H9 (cell line): ENCODE measurements at regions not wholly inside any gene's neighbourhood (a gene's known extent, or its start where the extent isn't known, plus 50 kb on each side); places are given as distances from the start of the nearest gene placed in this dataset.

Source experiments
- DNase-seq: peaks from one replicate; pipeline ENCODE4 v3.0.0-alpha.2; 2017
- H2AFZ ChIP-seq: one replicate; pipeline ENCODE4 v1.6.1; 2013; ENCODE audit warnings: mild to moderate bottlenecking, low read length, control low read depth, moderate library complexity
- H2AK5ac ChIP-seq: 2 replicates; pipeline ENCODE4 v1.6.1; 2013; ENCODE audit warnings: low read length, control low read depth, mixed read lengths; ENCODE audit not compliant: insufficient read length
- H2BK120ac ChIP-seq: one replicate; pipeline ENCODE4 v1.6.1; 2013; ENCODE audit warnings: low read depth, mild to moderate bottlenecking, low read length, control low read depth, inconsistent platforms; ENCODE audit not compliant: poor library complexity, severe bottlenecking
- H2BK12ac ChIP-seq: 2 replicates; pipeline ENCODE4 v1.6.1; 2013; ENCODE audit warnings: low read length, control low read depth, mixed read lengths, low read depth; ENCODE audit not compliant: insufficient read length
- H2BK15ac ChIP-seq: 2 replicates; pipeline ENCODE4 v1.6.1; 2013; ENCODE audit warnings: low read depth, low read length, control low read depth
- H2BK20ac ChIP-seq: one replicate; pipeline ENCODE4 v1.6.1; 2013; ENCODE audit warnings: low read depth, mild to moderate bottlenecking, low read length, control low read depth, inconsistent platforms; ENCODE audit not compliant: poor library complexity, severe bottlenecking
- H2BK5ac ChIP-seq: 2 replicates; pipeline ENCODE4 v1.6.1; 2013; ENCODE audit warnings: low read length, control low read depth, mixed read lengths; ENCODE audit not compliant: insufficient read length
- H3K14ac ChIP-seq: 2 replicates; pipeline ENCODE4 v1.6.1; 2013; ENCODE audit warnings: low read length, control low read depth; ENCODE audit not compliant: insufficient read depth
- H3K18ac ChIP-seq: 2 replicates; pipeline ENCODE4 v1.6.1; 2013; ENCODE audit warnings: low read depth, mild to moderate bottlenecking, mixed read lengths, low read length, control low read depth; ENCODE audit not compliant: insufficient read length
- H3K23ac ChIP-seq: 2 replicates; pipeline ENCODE4 v1.6.1; 2013; ENCODE audit warnings: low read length, control low read depth, mixed read lengths, low read depth; ENCODE audit not compliant: insufficient read length
- H3K23me2 ChIP-seq: 2 replicates; pipeline ENCODE4 v1.6.1; 2013; ENCODE audit warnings: low read depth, mild to moderate bottlenecking, mixed read lengths, low read length, control low read depth; ENCODE audit not compliant: insufficient read length, poor library complexity, severe bottlenecking
- H3K27ac ChIP-seq: 2 replicates; pipeline ENCODE4 v1.5.1; 2013; ENCODE audit warnings: low read length, control low read depth, mixed read lengths, low read depth; ENCODE audit not compliant: insufficient read length
- H3K27me3 ChIP-seq: 2 replicates; pipeline ENCODE4 v1.6.1; 2013; ENCODE audit warnings: low read length, control low read depth, inconsistent platforms; ENCODE audit not compliant: insufficient read depth
- H3K4ac ChIP-seq: 2 replicates; pipeline ENCODE4 v1.6.1; 2013; ENCODE audit warnings: low read depth, mild to moderate bottlenecking, control low read depth, inconsistent platforms, low read length, moderate library complexity
- H3K4me1 ChIP-seq: 2 replicates; pipeline ENCODE4 v1.6.1; 2013; ENCODE audit warnings: low read length, control low read depth, inconsistent platforms; ENCODE audit not compliant: insufficient read depth
- H3K4me2 ChIP-seq: 2 replicates; pipeline ENCODE4 v1.6.1; 2013; ENCODE audit warnings: low read length, control low read depth, mixed read lengths; ENCODE audit not compliant: insufficient read length, insufficient read depth
- H3K56ac ChIP-seq: 2 replicates; pipeline ENCODE4 v1.6.1; 2013; ENCODE audit warnings: low read depth, mild to moderate bottlenecking, mixed read lengths, low read length, control low read depth; ENCODE audit not compliant: insufficient read length
- H3K79me1 ChIP-seq: 2 replicates; pipeline ENCODE4 v1.6.1; 2013; ENCODE audit warnings: low read depth, mild to moderate bottlenecking, moderate library complexity, low read length, control low read depth, inconsistent platforms; ENCODE audit not compliant: insufficient read depth, poor library complexity, severe bottlenecking
- H3K79me2 ChIP-seq: 2 replicates; pipeline ENCODE4 v1.6.1; 2013; ENCODE audit warnings: low read length, control low read depth, inconsistent platforms; ENCODE audit not compliant: insufficient read depth
- H3K9ac ChIP-seq: 2 replicates; pipeline ENCODE4 v1.6.1; 2013; ENCODE audit warnings: low read length, control low read depth, mixed read lengths; ENCODE audit not compliant: insufficient read length; ENCODE audit errors: extremely low read depth
- H3K9me3 ChIP-seq: one replicate; pipeline ENCODE4 v1.6.1; 2013; ENCODE audit warnings: low read depth, low read length, inconsistent platforms; ENCODE audit not compliant: control insufficient read depth
- H3T11ph ChIP-seq: one replicate; pipeline ENCODE4 v1.6.1; 2013; ENCODE audit warnings: mild to moderate bottlenecking, low read length, control low read depth, inconsistent platforms
- H4K20me1 ChIP-seq: one replicate; pipeline ENCODE4 v1.6.1; 2013; ENCODE audit not compliant: control insufficient read depth, insufficient read length, insufficient read depth
- H4K5ac ChIP-seq: 2 replicates; pipeline ENCODE4 v1.6.1; 2013; ENCODE audit warnings: low read depth, mild to moderate bottlenecking, mixed read lengths, low read length, control low read depth; ENCODE audit not compliant: insufficient read length
- H4K8ac ChIP-seq: replicated peaks from 2 replicates; pipeline ENCODE4 v1.6.1; 2013; ENCODE audit warnings: low read length, control low read depth, mixed read lengths, low read depth; ENCODE audit not compliant: insufficient read length
- H4K91ac ChIP-seq: 2 replicates; pipeline ENCODE4 v1.6.1; 2013; ENCODE audit warnings: low read depth, mild to moderate bottlenecking, moderate library complexity, mixed read lengths, low read length, control low read depth; ENCODE audit not compliant: insufficient read length
- H3K27ac Mint-ChIP-seq, 3 experiments: 2 replicates in 2 of 3; 3 replicates in 1 of 3; pipeline ENCODE4 v1.8.0; 2020 to 2021; ENCODE audit warnings: mixed read lengths in 3 of 3, mild to moderate bottlenecking in 1 of 3, moderate library complexity in 1 of 3
- H3K27me3 Mint-ChIP-seq: 2 replicates; pipeline ENCODE4 v1.8.0; 2021; ENCODE audit warnings: low read depth, mild to moderate bottlenecking, moderate library complexity, mixed read lengths
- H3K36me3 Mint-ChIP-seq, 3 experiments: 2 replicates in 2 of 3; 3 replicates in 1 of 3; pipeline ENCODE4 v1.8.0; 2020 to 2021; ENCODE audit warnings: low read depth in 3 of 3, mixed read lengths in 3 of 3; ENCODE audit not compliant: insufficient read depth in 1 of 3
- H3K4me1 Mint-ChIP-seq, 2 experiments: 2 replicates each; pipeline ENCODE4 v1.8.0; 2020; ENCODE audit warnings: mixed read lengths in 2 of 2
- H3K4me3 Mint-ChIP-seq, 2 experiments: 2 replicates in 1 of 2; 3 replicates in 1 of 2; pipeline ENCODE4 v1.8.0; 2020 to 2021; ENCODE audit warnings: mild to moderate bottlenecking in 2 of 2, mixed read lengths in 2 of 2, moderate library complexity in 1 of 2
- H3K9me3 Mint-ChIP-seq, 2 experiments: 2 replicates in 1 of 2; 3 replicates in 1 of 2; pipeline ENCODE4 v1.8.0; 2020; ENCODE audit warnings: mild to moderate bottlenecking in 2 of 2, mixed read lengths in 2 of 2, moderate library complexity in 1 of 2
- WGBS: extraction: QIAGEN DNeasy Blood & Tissue Kit; methylation state at CpG from one replicate; pipeline ENCODE4 v1.1.7; 2013; ENCODE audit warnings: missing lambda C conversion rate, low lambda C conversion rate, mixed read lengths; ENCODE audit not compliant: insufficient read length; ENCODE audit errors: extremely low coverage; 5-methylcytosine and 5-hydroxymethylcytosine counted together
- TF ChIP-seq, protein P1 (sequence below): fragments of 200-600 bp; sonication (generic); conservative IDR thresholded peaks from 3 replicates; pipeline ENCODE4 v1.8.0; 2021; ENCODE audit warnings: antibody characterized with exemption, mild to moderate bottlenecking

DNA sequence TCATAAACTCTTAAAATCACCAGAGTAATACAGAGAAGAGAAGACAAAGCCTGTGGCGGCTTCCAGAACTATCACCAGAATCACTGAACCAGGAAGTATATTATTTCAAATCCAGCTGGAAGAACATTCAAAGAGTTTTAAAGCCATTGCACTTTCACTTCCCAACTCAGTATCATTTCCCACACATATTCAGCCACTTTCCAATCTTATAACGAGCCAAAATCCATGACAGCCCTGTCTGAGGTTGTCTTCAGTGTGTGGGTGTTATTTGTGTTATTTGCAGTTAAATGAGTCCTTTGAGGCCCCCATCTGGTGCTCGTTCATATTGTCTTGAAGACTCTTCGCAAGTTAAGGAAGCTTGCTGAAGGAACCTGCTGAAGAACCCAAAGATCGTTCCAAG is 559.9 kb downstream of the TSN start:
- Mint-ChIP-seq H3K27me3 (no peaks in the 10 kb centered on the region), H3K9me3 (peaks cover 4 to 7% of the 10 kb centered on the region in 2 experiments; a peak in 3 of 5 replicates), H3K27ac (no peak overlapping the region), H3K4me3 (no peak overlapping the region), H3K36me3 (peaks cover 0 to 2% (median 0%) of the 10 kb centered on the region in 3 experiments; a peak in 1 of 7 replicates), H3K4me1 (peaks cover 0 to 4% of the 10 kb centered on the region in 2 experiments; a peak in 2 of 4 replicates)
- Histone ChIP-seq H4K8ac (no peak overlapping the region), H3K56ac (no peak overlapping the region), H3K27ac (no peak overlapping the region), H2BK120ac (no peak overlapping the region), H3K4me1 (no peaks in the 10 kb centered on the region), H4K5ac (no peak overlapping the region), H3K27me3 (no peaks in the 10 kb centered on the region), H2BK15ac (no peak overlapping the region), H3K14ac (no peak overlapping the region), H2BK12ac (no peak overlapping the region), H3K23me2 (no peaks in the 10 kb centered on the region), H3K9ac (no peak overlapping the region), H3K4ac (no peak overlapping the region), H3T11ph (no peak overlapping the region), H2BK20ac (no peak overlapping the region), H4K91ac (no peak overlapping the region), H2BK5ac (no peak overlapping the region), H3K18ac (no peak overlapping the region), H3K4me2 (no peak overlapping the region), H2AK5ac (no peak overlapping the region), H3K23ac (no peak overlapping the region), H4K20me1 (no peaks in the 10 kb centered on the region), H3K79me2 (no peaks in the 10 kb centered on the region), H3K79me1 (no peaks in the 10 kb centered on the region), H2AFZ (no peak overlapping the region), H3K9me3 (no peaks in the 10 kb centered on the region)
- TF ChIP-seq, protein P1, sequence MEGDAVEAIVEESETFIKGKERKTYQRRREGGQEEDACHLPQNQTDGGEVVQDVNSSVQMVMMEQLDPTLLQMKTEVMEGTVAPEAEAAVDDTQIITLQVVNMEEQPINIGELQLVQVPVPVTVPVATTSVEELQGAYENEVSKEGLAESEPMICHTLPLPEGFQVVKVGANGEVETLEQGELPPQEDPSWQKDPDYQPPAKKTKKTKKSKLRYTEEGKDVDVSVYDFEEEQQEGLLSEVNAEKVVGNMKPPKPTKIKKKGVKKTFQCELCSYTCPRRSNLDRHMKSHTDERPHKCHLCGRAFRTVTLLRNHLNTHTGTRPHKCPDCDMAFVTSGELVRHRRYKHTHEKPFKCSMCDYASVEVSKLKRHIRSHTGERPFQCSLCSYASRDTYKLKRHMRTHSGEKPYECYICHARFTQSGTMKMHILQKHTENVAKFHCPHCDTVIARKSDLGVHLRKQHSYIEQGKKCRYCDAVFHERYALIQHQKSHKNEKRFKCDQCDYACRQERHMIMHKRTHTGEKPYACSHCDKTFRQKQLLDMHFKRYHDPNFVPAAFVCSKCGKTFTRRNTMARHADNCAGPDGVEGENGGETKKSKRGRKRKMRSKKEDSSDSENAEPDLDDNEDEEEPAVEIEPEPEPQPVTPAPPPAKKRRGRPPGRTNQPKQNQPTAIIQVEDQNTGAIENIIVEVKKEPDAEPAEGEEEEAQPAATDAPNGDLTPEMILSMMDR = no peak; the same call in 2 of the 3 replicates
- WGBS = no CpG with 5 or more reads among the region's 5 CpGs
- DNase-seq = no peak
